Duodenal mucosa (tissue), 2 donors: ENCODE measurements at regions not wholly inside any gene's neighbourhood (a gene's known extent, or its start where the extent isn't known, plus 50 kb on each side); places are given as distances from the start of the nearest gene placed in this dataset.

Experiments used
- H3K27ac ChIP-seq: one replicate; pipeline ENCODE4 v1.7.0; 2013; ENCODE audit warnings: low read depth, low read length
- H3K27me3 ChIP-seq, 2 donors: one replicate each; pipeline ENCODE4 v1.7.0; 2013; ENCODE audit warnings: low read length in 2 of 2, control low read depth in 1 of 2; ENCODE audit not compliant: insufficient read depth in 2 of 2, control insufficient read depth in 1 of 2
- H3K36me3 ChIP-seq, 2 donors: one replicate each; pipeline ENCODE4 v1.7.0; 2013; ENCODE audit warnings: low read length in 2 of 2, control low read depth in 1 of 2; ENCODE audit not compliant: insufficient read depth in 2 of 2, control insufficient read depth in 1 of 2
- H3K4me1 ChIP-seq, 2 donors: one replicate each; pipeline ENCODE4 v1.7.0; 2013; ENCODE audit warnings: low read length in 2 of 2, control low read depth in 1 of 2; ENCODE audit not compliant: insufficient read depth in 2 of 2, control insufficient read depth in 1 of 2
- H3K4me3 ChIP-seq, 2 donors: one replicate each; pipeline ENCODE4 v1.7.0; 2013; ENCODE audit warnings: low read length in 2 of 2, low read depth in 1 of 2
- H3K9ac ChIP-seq, 2 donors: one replicate each; pipeline ENCODE4 v1.7.0; 2013; ENCODE audit warnings: low read length in 2 of 2, low read depth in 1 of 2
- H3K9me3 ChIP-seq, 2 donors: one replicate each; pipeline ENCODE4 v1.7.0; 2013; ENCODE audit warnings: low read length in 2 of 2, control low read depth in 1 of 2; ENCODE audit not compliant: control insufficient read depth in 1 of 2

DNA sequence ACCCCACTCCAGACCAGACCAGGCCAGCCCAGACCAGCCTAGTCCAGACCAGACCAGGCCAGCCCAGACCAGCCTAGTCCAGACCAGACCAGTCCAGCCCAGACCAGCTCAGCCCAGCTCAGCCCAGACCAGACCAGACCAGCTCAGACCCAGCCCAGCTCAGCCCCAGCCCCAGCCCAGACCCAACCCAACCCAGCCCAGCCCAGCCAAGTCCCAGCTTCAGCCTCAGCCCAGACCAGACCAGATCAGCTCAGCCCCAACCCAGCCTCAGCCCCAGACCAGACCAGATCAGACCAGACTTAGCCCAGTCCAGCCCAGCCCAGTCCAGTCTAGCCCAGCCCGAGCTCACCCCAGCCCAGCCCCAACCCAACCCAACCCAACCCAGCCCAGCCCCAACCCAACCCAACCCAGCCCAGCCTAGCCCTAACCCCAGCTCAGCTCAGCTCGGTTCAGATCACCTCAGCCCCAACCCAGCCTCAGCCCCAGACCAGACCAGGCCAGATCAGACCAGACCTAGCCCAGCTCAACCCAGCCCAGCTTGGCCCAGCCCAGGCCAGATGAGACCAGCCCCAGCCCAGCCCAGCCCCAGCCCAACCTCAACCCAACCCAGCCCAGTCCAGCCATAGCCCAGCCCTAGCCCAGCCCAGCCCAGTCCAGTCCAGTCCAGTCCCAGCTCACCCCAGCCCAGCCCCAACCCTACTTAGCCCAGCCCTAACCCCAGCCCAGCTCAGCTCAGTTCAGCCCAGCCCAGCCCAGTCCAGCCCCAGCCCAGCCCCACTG lies 204.7 kb downstream of the BCL11B start:
- H3K4me1 ChIP-seq = peaks cover 15 to 23% of the 10 kb centered on the region in 2 donors
- no peak overlapping the region for H3K9ac ChIP-seq
- H3K9me3 ChIP-seq = no peaks in the 10 kb centered on the region
- H3K4me3 ChIP-seq = no peak overlapping the region
- H3K36me3 ChIP-seq = no peaks in the 10 kb centered on the region
- no peak overlapping the region for H3K27ac ChIP-seq
- H3K27me3 ChIP-seq = no peaks in the 10 kb centered on the region

DNA sequence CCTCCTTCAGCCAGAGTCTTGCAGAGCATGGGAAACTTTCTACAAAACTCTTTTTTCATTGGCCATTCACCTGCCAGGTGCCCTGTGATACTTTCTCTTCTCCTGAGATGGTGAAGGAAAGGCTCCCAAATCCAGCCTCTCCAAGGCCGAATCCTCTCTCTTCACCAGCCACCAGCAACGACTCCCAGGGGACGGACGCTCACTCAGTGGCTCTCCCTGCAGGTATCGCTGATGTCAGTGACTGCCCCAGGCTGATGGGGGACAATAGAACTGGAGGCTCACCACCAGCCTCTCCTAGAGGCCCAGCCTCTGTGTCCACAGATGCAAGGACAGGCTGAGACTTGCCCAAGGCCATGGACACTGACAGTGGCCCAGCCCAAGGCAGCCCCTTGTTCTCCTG lies 204.1 kb downstream of the BCL11B start:
- H3K27me3 ChIP-seq = no peaks in the 10 kb centered on the region
- H3K4me1 ChIP-seq = peaks cover 15 to 23% of the 10 kb centered on the region in 2 donors
- H3K9me3 ChIP-seq = no peaks in the 10 kb centered on the region
- H3K27ac ChIP-seq = no peak overlapping the region
- no peak overlapping the region for H3K9ac ChIP-seq
- H3K36me3 ChIP-seq = no peaks in the 10 kb centered on the region
- no peak overlapping the region for H3K4me3 ChIP-seq

DNA sequence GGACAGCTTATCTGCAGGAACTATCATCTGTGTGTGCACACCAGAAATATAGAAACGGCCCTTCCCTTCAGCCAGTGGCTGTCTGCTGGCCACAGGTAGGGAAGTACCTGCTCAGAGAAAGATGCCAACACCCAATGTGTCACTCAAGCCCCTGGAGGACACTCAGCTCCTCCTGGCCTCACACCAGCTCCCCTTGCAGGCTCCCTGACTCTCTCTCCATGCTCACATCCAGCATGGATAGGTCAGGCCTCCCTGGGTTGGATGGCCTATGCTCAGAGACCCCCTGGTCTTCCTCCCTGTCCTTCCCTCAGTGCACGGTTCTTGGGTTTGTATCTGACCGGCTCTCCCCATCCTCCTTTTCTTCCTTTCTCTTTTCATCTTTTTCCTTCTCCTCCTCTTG lies 202.1 kb downstream of the BCL11B start:
- H3K27me3 ChIP-seq = no peaks in the 10 kb centered on the region
- no peak overlapping the region for H3K9ac ChIP-seq
- peaks cover 4 to 9% of the 10 kb centered on the region in 2 donors for H3K4me1 ChIP-seq
- H3K36me3 ChIP-seq = no peaks in the 10 kb centered on the region
- H3K4me3 ChIP-seq = no peak overlapping the region
- no peaks in the 10 kb centered on the region for H3K9me3 ChIP-seq
- H3K27ac ChIP-seq = no peak overlapping the region

DNA sequence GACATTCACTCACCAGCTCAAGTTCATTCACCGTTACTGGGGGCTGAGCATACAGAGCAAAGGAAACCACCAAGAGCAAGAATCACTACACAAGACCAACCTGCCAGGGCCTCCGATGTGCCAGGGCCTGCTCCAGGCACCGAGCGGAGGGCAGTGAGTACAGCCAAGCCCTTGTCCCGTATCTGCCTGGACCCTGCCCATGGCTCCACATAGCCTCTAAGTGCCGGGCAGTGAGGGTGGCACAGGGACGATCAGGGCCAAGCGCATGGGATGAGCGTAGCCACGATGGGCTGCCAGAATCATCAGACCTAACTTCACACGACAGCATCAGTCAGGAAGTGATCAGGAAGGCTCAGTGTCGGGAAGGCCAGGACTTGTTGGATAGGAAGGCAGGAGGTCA lies 199.6 kb downstream of the BCL11B start:
- Histone ChIP-seq H3K27me3 (no peaks in the 10 kb centered on the region), H3K4me3 (no peak overlapping the region), H3K9ac (no peak overlapping the region), H3K9me3 (no peaks in the 10 kb centered on the region), H3K36me3 (no peaks in the 10 kb centered on the region), H3K27ac (no peak overlapping the region), H3K4me1 (no peaks in the 10 kb centered on the region)

DNA sequence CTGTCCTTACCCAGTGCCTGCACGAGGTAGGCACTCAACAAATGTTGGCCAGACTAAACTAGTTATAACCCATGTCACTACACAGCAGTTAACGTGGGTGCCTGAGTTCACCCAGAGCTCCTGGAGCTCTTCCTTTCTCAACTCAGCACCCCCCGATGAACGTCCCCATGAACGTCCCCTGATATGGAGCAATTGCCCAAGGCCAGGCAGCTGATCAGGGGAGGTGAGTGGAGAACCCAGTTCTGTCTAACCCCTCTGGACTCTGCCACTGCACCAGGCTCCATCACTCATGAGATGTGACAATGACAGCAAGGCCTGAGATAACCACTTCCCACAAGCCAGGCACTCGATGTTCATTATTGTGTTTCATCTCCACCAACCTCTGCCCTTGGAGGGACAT lies 199.0 kb downstream of the BCL11B start:
- H3K36me3 ChIP-seq = no peaks in the 10 kb centered on the region
- H3K9me3 ChIP-seq = no peaks in the 10 kb centered on the region
- no peak overlapping the region for H3K27ac ChIP-seq
- H3K4me1 ChIP-seq = no peaks in the 10 kb centered on the region
- no peaks in the 10 kb centered on the region for H3K27me3 ChIP-seq
- H3K4me3 ChIP-seq = no peak overlapping the region
- H3K9ac ChIP-seq = no peak overlapping the region

DNA sequence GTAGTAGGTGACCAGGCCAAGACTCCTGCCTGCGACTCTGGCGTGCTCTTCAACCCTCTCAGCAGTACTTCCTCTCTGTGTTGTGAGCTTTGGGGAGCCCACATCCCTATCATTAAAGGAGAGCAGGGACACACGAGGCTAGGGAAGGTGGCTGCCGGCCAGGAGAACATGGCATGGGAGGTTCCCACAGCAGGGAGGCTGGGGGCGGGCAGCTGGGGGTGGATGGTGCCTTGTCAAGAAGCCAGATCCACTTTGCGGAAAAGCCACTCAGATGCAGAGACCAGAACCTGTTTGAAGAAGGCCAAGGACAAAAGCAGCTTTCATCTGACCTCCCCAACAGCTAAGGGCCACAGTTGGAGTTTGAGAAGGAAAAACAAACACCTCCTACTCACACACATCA lies 198.6 kb downstream of the BCL11B start:
- no peaks in the 10 kb centered on the region for H3K27me3 ChIP-seq
- no peaks in the 10 kb centered on the region for H3K9me3 ChIP-seq
- no peak overlapping the region for H3K27ac ChIP-seq
- no peak overlapping the region for H3K4me3 ChIP-seq
- H3K36me3 ChIP-seq = no peaks in the 10 kb centered on the region
- H3K9ac ChIP-seq = no peak overlapping the region
- H3K4me1 ChIP-seq = no peaks in the 10 kb centered on the region

DNA sequence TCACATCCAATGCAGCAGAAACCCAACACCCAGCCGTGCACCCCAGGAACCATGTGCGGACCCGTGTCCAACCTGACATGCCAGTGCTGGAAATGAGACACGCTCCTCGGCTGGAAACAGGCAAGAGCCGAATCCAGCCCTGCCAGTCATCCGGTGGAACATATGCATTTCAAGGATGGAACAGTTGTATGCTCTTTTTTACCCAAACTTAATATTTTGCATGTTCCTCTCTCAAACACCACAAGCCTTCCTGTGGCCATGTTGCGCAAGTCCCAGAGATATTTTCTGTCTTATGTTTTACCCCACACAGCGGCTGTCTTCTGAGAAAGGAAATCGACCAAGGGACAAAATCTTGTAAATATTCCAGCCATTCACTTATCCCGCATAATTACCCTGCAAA lies 196.9 kb downstream of the BCL11B start:
- Histone ChIP-seq H3K4me1 (no peaks in the 10 kb centered on the region), H3K27ac (no peak overlapping the region), H3K4me3 (no peak overlapping the region), H3K9me3 (peaks cover under 1 to 2% of the 10 kb centered on the region in 2 donors), H3K36me3 (no peaks in the 10 kb centered on the region), H3K27me3 (no peaks in the 10 kb centered on the region), H3K9ac (no peak overlapping the region)

DNA sequence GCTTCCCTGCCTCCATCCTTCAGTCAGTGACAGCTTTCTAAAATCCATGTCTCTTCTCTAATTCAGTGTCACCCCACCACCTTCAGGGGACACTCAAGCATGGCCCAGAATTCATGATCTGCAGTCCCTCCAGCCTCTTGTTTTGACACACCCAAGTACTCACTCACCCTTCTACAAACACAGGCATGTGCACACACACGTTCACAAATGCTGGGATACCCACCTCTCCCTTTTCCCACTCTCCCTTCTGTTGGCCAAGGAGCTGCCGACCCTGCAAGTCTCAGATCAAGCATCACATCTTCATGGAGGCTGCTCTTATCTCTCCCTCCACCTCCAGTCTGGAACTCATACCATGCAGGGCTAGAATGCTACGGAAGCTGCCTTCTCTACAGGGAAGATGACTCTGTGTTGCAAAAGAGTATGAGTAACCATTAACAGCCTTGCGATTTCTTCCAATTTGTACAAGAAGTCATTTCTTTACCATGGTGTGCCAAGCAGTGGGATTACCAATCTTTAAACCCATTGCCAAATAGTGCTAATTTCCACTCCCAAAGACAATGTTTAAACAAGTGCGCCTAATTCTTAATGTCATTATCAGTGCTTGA lies 196.1 kb downstream of the BCL11B start:
- no peak overlapping the region for H3K4me3 ChIP-seq

DNA sequence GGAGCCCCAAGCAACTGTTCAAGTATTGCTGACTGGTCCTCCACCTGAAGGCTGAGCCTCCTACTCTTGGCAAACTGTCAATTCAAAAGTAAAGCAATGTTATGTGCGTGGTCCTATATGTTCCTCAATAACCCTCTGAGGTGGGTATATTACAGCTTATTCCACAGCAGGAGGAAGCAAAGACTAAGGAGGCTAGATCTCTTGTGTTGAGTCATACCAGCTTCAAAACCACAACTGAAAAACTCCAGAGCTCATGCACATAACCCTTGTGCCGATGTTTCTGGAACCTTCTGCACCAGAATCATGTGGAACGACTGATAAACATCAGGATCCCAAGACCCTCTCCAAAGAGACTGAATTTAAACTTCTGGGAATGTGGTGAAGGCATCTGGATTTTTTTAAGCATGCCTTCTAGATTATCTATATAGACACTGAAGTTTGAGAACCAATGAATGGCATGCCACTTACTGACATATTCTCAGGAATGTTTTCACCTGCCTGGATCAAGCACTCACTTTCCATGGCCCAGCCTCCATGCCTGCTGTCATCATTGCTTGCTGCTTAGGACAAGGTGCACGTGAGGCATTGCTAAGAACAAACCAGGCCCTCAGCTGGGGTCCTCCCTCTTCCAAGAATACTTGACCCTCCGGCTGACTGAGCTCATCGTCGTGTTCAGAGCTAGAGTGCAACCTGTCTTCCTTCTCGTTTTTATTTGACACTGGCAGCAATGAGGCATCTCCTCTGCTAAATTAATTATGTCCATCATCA lies 194.7 kb downstream of the BCL11B start:
- no peaks in the 10 kb centered on the region for H3K4me1 ChIP-seq
- H3K36me3 ChIP-seq = no peaks in the 10 kb centered on the region
- no peaks in the 10 kb centered on the region for H3K27me3 ChIP-seq
- no peak overlapping the region for H3K4me3 ChIP-seq
- H3K9ac ChIP-seq = no peak overlapping the region
- H3K27ac ChIP-seq = no peak overlapping the region
- H3K9me3 ChIP-seq = peaks cover 4 to 6% of the 10 kb centered on the region in 2 donors

More for the DNA sequence above, 196.1 kb downstream of the BCL11B start:
- H3K9me3 ChIP-seq = peaks cover 4 to 6% of the 10 kb centered on the region in 2 donors
- H3K36me3 ChIP-seq = no peaks in the 10 kb centered on the region
- no peak overlapping the region for H3K9ac ChIP-seq
- H3K4me1 ChIP-seq = no peaks in the 10 kb centered on the region
- no peak overlapping the region for H3K27ac ChIP-seq
- H3K27me3 ChIP-seq = no peaks in the 10 kb centered on the region

DNA sequence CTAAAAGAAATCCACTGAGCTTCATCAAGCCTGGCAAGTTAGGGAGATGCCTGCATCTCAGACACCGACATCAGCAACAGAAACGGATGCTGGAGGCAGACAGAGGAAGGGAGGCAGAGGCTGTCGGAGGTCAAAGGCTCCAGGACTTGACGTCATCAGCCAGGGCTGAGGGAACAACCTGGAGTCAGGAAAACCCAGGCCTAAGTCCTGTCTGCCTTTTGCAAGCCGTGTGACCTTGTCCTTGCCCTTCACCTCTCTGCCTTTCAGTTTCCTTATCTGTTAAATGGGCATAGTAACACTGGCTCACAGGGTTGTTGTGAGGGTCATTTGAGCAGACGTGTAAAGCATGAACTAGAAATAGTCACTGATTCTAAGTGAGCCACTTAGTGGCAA lies 194.2 kb downstream of the BCL11B start:
- Histone ChIP-seq H3K36me3 (no peaks in the 10 kb centered on the region), H3K9ac (no peak overlapping the region), H3K27me3 (no peaks in the 10 kb centered on the region), H3K27ac (no peak overlapping the region), H3K4me1 (no peaks in the 10 kb centered on the region), H3K4me3 (no peak overlapping the region), H3K9me3 (peaks cover 4 to 6% of the 10 kb centered on the region in 2 donors)
